GM18498 (cell line): ENCODE measurements at regions not wholly inside any gene's neighbourhood (a gene's known extent, or its start where the extent isn't known, plus 50 kb on each side); places are given as distances from the start of the nearest gene placed in this dataset.

Source experiments
- ATAC-seq: cut with Tn5 transposase; IDR thresholded peaks from one replicate; pipeline ENCODE4 v1.9.1; 2021; ENCODE audit warnings: mild to moderate bottlenecking, moderate library complexity; ENCODE audit not compliant: unreplicated experiment

DNA sequence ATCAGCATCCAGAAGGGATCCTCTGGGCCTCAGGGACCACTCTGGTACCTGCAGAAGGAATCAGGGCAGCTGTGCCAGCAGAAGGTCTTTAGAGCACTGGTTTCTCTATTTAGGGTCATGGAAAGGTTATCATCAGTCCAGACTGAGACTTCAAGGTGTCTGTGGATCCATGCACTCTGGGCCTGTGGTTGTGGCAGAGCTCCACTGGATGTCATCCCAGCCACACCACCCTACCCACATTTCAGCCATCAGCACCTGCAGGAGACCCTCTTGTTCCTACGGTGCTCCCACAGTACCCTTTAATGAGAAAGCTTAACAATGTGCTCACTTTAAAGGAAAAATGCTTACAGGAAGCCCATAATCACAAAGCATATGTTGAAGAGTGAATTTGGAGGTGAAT lies 603.4 kb upstream of the CCDC54 start:
- no peak for ATAC-seq

DNA sequence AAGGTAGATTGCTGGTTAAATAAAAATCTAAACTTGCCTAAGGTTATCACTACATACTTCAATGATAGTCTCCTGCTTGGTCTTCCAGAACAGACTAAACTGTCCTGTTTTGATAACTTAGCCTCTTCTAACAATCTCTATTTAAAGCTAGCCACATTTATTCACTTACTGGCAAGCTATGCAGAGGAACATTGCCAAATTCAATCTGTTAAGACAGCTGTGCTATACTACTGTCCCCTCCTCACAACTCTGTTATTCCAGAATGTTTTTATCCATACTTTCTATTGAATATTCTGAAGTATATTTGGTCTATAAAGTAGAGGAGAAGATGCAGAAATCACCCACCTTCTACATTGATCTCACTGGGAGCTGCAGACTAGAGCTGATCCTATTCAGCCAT lies 594.0 kb upstream of the CCDC54 start:
- no peak for ATAC-seq

DNA sequence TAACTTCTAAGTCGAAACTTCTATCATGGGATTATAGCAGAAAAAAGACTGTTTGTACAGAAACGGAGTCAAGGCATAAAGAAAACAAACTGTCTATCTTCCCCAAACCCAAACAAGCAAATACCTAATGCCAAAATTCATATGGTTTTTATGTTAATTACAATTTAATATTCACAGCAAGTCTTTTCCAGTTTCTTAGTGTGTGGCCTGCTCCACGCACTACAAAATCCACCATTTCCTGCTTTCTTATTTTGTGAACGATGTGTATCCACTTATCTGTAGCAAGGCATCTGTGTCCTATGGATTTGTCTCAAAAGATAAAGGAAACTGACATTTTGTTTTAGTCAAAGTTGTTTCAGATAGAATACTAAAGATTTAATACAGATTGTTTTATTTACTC lies 588.0 kb upstream of the CCDC54 start:
- no peak for ATAC-seq

DNA sequence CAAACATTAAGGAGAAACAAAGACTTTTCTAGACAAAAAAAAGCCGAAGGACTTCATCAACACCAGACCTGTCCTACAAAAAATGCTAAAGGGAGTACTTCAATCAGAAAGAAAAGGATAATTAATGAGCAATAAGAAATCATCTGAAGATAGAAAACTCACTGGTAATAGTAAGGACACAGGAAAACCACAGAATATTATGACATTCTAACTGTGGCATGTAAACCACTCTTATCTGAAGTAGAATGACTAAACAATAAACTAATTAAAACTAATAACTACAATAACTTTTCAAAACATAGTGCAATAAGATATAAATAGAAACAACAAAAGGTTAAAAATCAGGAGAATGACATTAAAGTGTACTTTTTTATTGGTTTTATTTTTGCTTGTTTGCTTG lies 584.5 kb upstream of the CCDC54 start:
- ATAC-seq: no peak

DNA sequence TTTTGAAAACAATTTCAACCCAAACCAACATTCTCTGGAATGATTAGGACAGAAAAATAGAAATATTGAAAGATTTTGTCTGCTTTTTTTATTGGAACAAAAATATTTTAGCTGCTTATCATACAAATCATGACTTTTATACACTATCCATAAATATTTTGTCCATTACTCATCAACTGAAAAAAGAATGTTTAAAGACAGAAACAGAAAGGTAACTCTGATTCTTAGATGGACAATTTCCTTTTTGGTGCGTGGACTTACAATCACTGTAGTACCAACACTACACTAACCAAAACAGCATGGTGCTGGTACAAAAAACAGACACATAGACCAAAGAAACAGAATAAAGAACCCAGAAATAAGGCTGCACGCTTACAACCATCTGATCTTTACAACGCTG lies 582.8 kb upstream of the CCDC54 start:
- ATAC-seq: no peak

DNA sequence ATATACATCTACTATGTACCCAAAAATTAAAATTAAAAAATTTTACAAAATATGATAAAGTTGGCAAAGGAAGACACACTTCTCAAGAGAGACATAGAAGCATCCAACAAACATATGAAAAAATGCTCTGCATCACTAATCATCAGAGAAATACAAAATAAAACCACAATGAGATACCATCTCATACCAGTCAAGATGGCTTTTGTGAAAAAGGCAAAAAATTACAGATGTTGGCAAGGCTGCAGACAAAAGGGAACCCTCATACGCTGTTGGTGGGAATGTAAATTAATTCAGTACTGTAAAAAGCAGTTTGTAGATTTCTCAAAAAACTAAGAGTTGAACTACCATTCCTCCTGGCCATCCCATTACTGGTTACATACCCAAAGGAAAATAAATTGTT lies 581.7 kb upstream of the CCDC54 start:
- no peak for ATAC-seq

DNA sequence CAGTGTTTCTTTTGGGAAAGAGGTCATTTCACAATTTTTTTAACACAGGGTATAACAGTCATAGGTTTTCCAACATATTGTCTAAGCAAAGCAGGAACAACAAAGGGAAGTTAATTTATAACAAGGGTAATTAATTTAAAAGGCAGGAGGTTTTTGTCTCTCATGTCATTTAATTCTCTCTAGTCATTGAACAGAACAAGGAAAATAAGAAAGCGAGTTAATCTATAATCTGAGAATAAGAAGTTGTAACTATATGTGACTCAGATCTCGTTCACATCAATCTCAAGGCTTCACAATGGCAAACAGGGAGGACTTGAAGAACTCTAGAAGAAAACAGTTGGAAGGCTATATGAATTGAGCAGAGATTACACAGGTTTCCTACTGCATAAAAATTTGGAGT lies 579.8 kb upstream of the CCDC54 start:
- no peak for ATAC-seq

DNA sequence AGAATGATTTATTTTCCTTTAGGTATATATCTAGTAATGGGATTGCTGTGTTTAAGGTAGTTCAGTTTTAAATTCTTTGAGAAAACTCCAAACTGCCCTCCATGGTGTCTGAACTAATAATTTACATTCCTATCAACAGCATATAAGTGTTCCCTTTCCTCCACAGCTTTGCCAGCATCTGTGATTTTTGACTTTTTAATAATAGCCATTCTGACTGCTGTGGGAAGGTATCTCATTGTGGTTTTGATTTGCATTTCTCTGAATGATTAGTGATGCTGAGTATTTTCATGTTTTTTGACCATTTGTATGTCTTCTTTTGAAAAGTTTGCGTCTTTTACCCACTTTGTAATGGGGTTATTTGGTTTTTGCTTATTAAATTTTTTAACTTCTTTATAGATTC lies 571.6 kb upstream of the CCDC54 start:
- no peak for ATAC-seq

DNA sequence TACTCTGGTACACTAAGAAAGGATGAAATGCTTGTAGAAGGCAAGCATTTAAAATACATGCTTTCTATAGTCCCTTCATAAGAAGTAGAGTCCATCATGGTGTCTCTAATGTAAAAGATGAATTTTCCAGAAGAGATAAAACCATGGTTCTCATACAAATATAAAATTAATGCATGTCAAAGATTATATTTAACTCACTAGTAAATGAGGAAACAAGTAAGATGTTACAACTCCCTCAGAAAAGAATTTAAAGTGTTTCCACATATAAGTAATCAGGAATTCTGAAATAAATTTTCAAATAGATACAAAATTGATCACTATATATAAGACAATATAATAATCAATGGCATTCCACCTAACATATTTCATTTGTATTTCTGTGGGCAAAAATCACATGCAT lies 570.3 kb upstream of the CCDC54 start:
- ATAC-seq: no peak

DNA sequence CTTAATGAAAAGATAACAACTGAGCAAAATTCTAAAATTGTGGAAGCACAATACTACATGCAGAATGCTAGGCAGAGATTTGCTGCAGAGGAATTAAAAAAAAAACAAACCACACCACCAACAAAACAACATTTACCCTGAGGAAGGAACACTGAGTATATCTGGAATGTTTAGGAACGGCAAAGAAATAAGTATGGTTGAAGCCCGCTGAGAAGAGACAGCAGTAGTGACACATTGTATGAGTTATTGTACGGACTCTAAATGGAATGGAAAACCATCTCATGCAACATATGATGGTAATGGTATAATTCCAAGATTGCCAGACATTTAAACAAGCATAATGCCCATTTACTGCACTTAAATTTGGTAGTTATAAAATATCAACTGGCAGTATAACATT lies 568.2 kb upstream of the CCDC54 start:
- no peak for ATAC-seq

DNA sequence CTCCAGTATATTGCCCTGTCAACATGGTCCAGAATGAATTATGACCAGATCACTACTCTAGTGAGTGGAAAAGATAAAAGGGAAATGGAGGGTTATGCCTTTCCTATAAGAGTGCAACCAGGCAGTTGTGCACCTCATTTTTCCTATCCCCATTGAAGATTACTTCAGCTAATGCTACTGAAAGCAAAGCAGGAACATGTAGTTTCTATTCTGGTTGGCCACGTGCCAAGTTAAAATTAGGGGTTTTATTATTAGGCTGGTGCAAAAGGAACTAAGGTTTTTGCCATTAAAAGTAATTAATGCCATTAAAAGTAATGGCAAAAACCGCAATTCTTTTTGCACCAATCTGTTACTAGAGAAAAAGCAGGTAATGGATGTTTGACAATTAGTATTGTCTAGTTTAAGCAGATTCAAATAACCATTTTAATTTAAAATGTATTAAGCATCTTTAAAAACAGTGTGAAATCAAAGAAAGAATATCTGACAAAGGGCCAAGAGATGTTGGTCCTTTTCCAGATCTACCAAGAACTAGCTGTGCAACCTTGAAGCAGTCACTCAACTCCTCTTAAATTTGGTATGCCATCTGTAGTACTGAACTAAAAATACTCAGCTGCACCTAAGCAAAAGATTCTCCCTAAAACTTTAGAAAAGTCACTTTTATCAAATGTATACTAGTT lies 567.5 kb upstream of the CCDC54 start:
- ATAC-seq: no peak

DNA sequence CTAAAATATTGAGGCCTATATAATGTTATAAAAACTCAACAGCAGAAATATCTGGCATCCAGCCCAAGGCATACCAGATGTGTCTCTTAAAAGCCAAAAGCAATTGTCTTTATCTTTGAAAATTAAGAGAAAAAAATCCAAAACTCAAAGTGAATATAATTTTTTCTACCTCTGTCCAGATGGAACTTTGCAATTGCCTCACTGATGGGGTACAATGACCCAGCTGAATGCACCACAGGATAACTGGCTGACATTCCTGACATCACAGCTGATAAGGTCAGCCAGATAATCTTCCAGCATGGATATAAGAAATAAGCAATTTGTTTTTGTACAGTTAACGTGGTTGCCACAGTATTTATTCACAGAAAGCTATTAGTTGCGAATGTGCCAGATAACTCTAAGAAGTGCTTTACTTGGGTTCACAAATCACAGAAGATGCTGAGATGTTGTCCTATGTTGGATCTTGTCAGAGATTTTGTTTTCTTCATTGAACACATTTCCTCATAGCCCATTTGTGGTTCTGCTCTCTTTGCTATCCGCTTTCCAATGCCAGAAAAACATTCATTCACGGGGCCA lies 566.9 kb upstream of the CCDC54 start:
- ATAC-seq: no peak

DNA sequence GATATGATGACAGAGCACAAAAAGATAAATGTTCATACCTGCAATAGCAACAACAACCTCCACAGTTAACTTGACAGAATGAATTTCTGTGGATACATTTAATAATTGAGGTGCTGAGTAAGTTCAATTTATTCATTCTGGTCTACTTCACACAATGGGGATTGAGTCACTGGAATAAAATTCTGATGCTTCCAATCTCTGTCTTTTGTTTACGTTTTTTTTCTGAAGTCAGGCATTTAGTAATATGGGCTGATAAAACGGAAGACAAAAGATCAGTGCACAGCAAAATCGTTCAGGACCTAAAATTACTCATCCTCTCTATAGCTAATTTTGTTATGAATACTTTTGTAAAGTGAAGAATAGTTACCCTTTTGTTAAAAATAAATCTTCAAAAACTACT lies 565.9 kb upstream of the CCDC54 start:
- ATAC-seq: no peak

DNA sequence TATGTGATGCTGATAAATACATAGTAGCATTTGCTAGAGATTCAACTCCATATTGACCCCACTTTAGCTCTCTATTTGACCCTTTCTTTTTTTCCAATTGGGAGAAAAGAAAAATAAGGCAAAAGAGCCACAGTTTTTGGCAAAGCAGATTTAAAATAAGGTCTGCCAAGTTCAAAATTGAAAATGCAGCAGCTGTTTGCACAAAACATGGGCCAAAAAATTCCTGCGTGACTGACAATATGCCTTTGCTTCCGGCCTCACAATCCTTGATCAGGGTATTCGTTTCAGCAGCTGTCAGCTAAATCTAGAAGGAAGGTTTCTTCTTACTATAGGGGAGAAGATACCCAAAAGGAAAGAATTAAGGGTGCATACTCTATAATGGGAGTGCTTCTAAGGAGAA lies 563.5 kb upstream of the CCDC54 start:
- no peak for ATAC-seq

DNA sequence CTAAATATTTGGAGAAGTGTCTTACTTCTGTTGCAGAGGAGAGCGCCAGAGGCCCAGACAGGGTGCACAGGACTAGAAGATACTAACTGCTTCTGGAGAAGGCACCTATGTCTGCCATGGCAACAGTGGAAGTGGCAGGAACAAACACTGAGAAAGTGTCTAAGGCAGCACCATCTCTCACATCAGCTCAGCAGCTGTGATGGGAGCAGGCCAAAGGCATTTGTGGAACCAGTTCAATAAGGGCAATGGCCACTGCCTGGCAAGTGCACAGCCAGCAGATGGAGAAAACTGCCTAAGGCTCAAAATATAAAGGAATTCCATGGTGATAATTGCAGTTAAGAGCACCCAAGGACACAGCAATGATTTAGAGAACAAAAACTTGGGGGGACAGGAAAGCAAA lies 563.0 kb upstream of the CCDC54 start:
- ATAC-seq: no peak

DNA sequence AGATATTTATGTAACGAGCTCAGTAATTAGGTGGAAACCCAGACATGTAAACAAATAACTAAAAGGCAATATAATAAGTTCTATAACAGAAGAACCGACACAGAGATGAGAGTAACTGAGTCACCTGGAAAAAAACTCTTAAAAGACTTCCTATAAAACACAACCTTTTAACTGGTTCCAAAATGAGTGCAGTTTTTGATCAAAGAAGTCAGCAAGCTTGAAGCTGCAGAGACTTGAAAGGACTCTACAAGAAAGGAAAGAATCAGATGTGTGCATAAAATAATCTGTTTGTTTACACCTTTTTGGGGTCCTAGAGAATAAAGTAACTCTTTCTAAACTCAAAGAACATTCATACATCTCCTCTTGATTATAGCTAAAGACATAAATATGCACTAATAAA lies 560.4 kb upstream of the CCDC54 start:
- ATAC-seq: no peak

DNA sequence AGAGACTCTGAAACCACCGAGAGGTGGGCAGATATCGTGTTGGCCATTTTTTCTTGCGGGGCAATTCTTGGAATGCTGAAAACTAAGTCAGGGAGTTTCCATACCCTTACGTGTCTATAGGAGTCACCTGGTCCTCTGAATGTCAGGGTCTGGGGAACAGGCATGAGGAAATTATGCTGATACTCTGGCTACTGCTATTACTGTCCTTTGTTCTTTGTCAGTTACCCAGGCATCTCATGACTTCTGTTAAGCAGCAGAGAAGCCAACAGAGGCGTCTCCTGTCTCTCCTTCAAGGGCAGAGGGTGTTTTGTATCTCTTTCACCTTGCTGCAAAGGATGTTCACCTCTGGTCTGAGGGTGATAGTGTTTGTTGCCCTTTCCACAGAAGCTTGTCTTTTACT lies 559.5 kb upstream of the CCDC54 start:
- ATAC-seq: no peak

DNA sequence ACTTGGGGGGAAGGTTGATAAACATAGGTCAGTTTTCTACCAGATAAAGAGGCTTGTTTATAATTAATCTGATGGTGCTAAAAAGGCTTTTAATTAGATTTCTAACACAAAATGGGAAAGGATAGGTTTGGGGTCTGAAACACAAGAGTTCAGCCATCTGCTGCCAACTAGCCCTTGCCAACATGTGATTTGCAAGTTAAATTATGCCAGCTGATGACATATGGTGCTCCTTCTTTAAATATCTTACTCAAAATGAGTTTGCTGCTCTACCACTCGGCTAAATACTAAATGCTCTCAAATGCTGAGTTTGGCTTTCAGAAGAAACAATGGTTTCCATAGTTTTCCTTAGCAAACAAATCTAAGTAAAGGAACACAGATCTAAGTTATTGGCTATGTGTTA lies 557.8 kb upstream of the CCDC54 start:
- ATAC-seq: no peak

DNA sequence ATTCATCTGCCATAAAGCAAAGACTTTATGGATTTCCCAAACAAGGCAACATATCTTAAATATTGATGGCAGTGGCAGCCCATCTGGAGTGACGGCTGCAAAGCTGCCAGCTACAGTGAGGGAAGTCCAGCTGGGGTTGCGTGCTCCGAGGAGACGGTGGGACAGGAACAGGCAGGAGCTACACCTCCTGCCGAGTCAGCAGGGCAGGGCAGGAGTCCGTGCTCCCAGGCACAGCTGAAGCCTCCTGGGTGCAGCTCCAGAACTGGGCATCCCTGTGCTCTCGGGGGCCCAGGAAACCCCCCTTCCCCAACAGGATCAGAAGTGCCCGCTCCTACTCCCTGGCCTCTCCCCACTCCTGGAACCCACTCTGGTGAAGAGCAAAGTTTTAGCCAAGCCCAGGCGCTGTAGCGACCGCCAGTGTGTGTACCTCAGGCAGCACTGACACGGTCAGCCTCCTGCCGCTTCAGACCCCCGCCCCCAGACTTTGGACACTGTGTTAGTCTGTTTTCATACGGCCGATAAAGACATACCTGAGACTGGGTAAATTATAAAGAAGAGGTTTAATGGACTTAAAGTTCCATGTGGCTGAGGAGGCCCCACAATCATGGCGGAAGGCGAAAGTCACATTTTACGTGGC lies 556.4 kb upstream of the CCDC54 start:
- ATAC-seq: no peak

DNA sequence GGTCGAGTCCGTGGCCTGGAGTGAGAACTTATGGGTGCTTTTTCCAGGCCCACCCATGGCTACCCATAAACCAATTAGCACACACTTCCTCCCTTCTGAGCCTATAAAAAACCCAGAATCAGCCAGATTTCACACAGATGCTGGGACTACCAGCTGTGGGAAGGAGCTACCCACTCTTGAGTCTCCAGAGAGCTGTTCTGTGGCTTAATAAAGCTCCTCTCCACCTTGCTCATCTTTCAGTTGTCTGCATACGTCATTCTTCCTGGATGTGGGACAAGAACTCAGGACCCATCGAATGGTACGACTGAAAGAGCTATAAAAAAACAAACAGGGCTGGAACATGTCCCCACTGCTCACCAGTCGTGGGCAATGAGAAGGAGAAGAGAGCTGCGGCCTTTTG lies 555.4 kb upstream of the CCDC54 start:
- ATAC-seq: no peak

DNA sequence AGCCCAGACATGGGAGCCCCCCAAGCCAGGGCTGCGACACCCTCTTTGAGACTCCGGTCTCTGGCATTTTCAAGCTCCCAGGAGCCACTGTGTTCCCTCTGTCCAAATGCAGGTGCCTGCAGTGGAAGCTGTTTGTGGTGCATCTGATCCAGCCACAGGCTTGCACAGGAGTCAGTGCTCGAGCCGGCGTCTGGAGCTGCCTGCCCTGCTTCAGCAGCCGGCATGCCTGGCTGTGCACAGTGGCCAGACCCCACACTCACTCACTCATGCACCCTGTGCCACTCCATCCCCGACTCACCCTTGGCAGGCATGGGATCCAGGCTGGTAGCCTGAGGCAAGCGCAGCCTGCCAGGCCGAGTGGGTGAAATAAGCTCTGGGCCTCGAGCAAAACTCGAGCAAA lies 555.0 kb upstream of the CCDC54 start:
- no peak for ATAC-seq

DNA sequence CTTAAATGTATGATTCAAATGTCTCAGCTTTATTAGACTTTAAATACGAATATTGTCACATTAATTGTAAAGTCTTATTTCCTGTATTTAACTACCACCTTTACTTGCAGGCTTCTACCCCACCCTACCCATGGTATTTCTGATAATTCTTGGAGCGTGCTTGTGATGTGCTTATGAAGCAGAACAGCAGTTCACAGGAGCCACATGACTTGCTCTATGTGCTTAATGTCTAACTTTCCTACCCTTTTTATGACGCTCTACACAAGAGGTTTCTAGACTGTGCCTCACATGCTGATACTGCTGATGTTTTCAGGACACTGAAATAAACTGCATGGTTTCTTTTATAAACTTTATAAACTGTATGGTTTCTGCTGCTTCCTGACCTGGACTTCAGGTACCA lies 553.5 kb upstream of the CCDC54 start:
- ATAC-seq: no peak

DNA sequence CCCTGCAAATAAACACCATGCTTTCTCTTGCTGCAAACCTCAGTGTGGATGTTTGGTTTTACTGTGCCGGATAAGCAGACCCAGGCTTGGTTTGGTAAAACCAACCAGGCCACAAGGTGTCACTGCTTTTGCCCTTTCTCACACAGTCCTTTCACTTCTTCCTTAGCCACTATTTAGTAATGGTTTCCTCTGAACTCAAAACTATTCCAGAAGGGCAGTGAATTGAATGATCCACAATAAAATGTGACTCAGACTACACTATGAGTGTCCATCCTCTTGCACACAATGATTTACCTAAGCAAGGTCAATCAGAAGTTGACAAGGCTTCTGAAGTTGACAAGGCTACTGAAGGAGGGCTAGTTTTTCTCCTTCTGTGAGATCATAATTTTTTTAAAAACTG lies 552.4 kb upstream of the CCDC54 start:
- ATAC-seq: peak; percentile 56
